SU-DHL-6 (cell line): ENCODE measurements at regions not wholly inside any gene's neighbourhood (a gene's known extent, or its start where the extent isn't known, plus 50 kb on each side); places are given as distances from the start of the nearest gene placed in this dataset.
"Not testable (repeated sequence)": the region's sequence is repeated elsewhere in the genome, so short reads cannot be mapped to it uniquely, and the experiment has no call there.

ENCODE experiments used
- EZH2phosphoT487 ChIP-seq: fragments of 200-600 bp; sonication (generic), shearing (Covaris generic); conservative IDR thresholded peaks from 2 replicates; pipeline ENCODE4 v1.6.1; 2018; ENCODE audit warnings: mild to moderate bottlenecking, antibody characterized with exemption, low read length, moderate library complexity, mixed read lengths
- TF ChIP-seq, protein P1 (sequence below): fragments of 200-600 bp; sonication (generic); IDR thresholded peaks from one replicate; pipeline ENCODE4 v1.5.1; 2017; ENCODE audit warnings: antibody characterized with exemption, mild to moderate bottlenecking, low read length, moderate library complexity; ENCODE audit not compliant: insufficient read depth, poor library complexity, severe bottlenecking

DNA sequence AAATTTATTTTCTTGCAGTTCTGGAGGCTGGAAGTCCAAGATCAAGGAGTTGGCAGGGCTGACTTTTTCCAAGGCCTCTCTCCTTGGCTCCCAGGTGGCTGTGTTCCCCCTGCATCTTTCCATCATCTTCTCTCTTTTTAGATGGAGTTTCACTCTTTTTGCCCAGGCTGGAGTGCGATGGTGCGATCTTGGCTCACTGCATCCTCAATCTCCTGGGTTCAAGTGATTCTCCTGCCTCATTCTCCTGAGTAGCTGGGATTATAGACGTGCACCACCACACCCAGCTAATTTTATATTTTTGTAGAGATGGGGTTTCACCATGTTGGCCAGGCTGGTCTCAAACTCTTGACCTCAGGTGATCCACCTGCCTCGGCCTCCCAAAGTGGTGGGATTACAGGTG, 411.1 kb downstream of the RPS24 start:
- TF ChIP-seq, protein P1, sequence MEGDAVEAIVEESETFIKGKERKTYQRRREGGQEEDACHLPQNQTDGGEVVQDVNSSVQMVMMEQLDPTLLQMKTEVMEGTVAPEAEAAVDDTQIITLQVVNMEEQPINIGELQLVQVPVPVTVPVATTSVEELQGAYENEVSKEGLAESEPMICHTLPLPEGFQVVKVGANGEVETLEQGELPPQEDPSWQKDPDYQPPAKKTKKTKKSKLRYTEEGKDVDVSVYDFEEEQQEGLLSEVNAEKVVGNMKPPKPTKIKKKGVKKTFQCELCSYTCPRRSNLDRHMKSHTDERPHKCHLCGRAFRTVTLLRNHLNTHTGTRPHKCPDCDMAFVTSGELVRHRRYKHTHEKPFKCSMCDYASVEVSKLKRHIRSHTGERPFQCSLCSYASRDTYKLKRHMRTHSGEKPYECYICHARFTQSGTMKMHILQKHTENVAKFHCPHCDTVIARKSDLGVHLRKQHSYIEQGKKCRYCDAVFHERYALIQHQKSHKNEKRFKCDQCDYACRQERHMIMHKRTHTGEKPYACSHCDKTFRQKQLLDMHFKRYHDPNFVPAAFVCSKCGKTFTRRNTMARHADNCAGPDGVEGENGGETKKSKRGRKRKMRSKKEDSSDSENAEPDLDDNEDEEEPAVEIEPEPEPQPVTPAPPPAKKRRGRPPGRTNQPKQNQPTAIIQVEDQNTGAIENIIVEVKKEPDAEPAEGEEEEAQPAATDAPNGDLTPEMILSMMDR: not testable (repeated sequence)
- TF ChIP-seq EZH2phosphoT487: not testable (repeated sequence)
